ENCODE measurements at regions not wholly inside any gene's neighbourhood (a gene's known extent, or its start where the extent isn't known, plus 50 kb on each side); places are given as distances from the start of the nearest gene placed in this dataset.
A peak's percentile ranks its signal among the peaks of the same experiment; 100 is the strongest.

DNA sequence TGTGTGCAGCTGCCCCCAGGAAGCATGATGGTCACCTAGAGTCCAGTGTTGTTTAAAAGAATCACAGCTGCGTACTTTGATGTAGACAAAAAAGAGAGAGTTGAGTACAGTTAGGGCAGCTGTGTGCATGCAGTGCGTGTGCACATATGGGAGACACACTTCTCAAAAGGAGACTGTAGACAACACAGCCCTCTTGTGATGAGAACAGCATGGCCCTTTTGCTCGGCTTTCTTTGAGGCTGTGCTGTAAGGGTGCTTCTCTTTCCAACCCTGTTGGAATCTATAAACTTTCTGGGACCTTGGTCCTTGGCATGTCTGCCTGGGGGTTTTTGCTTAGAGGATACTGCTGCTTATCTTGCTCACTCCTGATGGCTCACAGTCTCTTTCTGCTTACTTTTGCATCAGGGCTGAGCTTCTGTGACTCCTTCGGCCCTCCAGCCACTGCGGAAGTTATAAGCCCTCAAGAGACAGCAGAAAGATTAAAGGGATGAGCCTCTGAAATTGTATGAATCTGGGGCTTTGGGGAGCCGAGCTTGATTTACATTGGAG lies 102.9 kb downstream of the DYRK2 start:
- Histone ChIP-seq H3K27me3 (no peaks in the 10 kb centered on the region), H3K27ac (replicated peaks in 1 of 4) (no peak overlapping the region), H3K36me3 (no peaks in the 10 kb centered on the region), H3K4me3 (no peak overlapping the region), H3K9me3 (no peaks in the 10 kb centered on the region), H3K4me1 (peaks cover 21 to 35% (median 32%) of the 10 kb centered on the region in 4 donors)
- 51% methylated on average over 6 of the region's 6 CpGs for WGBS
- TF ChIP-seq, protein P1, sequence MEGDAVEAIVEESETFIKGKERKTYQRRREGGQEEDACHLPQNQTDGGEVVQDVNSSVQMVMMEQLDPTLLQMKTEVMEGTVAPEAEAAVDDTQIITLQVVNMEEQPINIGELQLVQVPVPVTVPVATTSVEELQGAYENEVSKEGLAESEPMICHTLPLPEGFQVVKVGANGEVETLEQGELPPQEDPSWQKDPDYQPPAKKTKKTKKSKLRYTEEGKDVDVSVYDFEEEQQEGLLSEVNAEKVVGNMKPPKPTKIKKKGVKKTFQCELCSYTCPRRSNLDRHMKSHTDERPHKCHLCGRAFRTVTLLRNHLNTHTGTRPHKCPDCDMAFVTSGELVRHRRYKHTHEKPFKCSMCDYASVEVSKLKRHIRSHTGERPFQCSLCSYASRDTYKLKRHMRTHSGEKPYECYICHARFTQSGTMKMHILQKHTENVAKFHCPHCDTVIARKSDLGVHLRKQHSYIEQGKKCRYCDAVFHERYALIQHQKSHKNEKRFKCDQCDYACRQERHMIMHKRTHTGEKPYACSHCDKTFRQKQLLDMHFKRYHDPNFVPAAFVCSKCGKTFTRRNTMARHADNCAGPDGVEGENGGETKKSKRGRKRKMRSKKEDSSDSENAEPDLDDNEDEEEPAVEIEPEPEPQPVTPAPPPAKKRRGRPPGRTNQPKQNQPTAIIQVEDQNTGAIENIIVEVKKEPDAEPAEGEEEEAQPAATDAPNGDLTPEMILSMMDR (IDR thresholded peaks at IDR 0.05) = no peak
- TF ChIP-seq EP300 (IDR thresholded peaks at IDR 0.05) (no peak), POLR2AphosphoS5 (IDR thresholded peaks at IDR 0.05) (no peak), POLR2A (IDR thresholded peaks at IDR 0.05; ENCODE audit: low read depth) (no peak)
- peak; percentile 34 for DNase-seq (ENCODE audit: extremely low spot score)
- intact Hi-C loops (cut with DNase I) = no loop called here

GRCh38 chr12:67752226-67752732 lies 103.7 kb downstream of the DYRK2 start:
- no peak overlapping the region for H3K4me3 ChIP-seq
- 91% methylated on average over 4 of the region's 4 CpGs for WGBS
- intact Hi-C loops (cut with DNase I) = no loop called here

GRCh38 chr12:67754933-67755697 lies 106.6 kb downstream of the DYRK2 start:
- H3K27me3 ChIP-seq = no peaks in the 10 kb centered on the region
- WGBS = 72% methylated on average over 9 of the region's 9 CpGs
- intact Hi-C loops (cut with DNase I) = no loop called here
- peak overlapping the region; percentile 2 to 49 (median 22) for H3K27ac ChIP-seq (replicated peaks in 1 of 4)
- no peak for DNase-seq (ENCODE audit: extremely low spot score)
- no peaks in the 10 kb centered on the region for H3K36me3 ChIP-seq
- H3K9me3 ChIP-seq = no peaks in the 10 kb centered on the region
- no peak overlapping the region for H3K4me3 ChIP-seq
- TF ChIP-seq, protein P1 (IDR thresholded peaks at IDR 0.05) = no peak
- no peak for TF ChIP-seq EP300 (IDR thresholded peaks at IDR 0.05)
- TF ChIP-seq POLR2AphosphoS5 (IDR thresholded peaks at IDR 0.05) = no peak
- no peak for TF ChIP-seq POLR2A (IDR thresholded peaks at IDR 0.05; ENCODE audit: low read depth)
- H3K4me1 ChIP-seq = peaks cover 14 to 35% (median 28%) of the 10 kb centered on the region in 4 donors

More at GRCh38 chr12:67752226-67752732, 103.7 kb downstream of the DYRK2 start:
- Histone ChIP-seq H3K4me1 (peaks cover 21 to 35% (median 32%) of the 10 kb centered on the region in 4 donors), H3K27me3 (no peaks in the 10 kb centered on the region), H3K27ac (replicated peaks in 1 of 4) (no peak overlapping the region), H3K9me3 (no peaks in the 10 kb centered on the region), H3K36me3 (no peaks in the 10 kb centered on the region)
- TF ChIP-seq, protein P1 (IDR thresholded peaks at IDR 0.05) = no peak
- TF ChIP-seq POLR2A (IDR thresholded peaks at IDR 0.05; ENCODE audit: low read depth) = no peak
- no peak for DNase-seq (ENCODE audit: extremely low spot score)

DNA sequence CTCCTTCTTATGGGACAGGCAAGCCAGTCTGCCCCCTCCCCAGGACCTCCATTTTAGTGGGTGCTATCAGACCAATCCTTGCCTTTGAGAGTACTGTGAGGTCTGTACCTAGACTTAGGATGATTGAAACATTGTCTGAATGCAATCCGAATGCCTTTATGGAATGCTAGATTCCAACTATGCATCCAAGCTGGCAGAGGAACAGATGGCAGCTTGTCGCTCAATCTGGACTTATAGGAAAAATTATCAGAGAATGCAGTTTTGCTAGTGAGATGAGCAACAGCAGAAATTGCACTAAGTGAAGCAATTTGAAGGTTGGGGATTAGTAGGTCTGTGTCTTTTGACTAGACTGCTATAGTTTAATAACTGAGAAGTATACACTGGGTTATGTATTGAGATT lies 109.1 kb downstream of the DYRK2 start:
- H3K9me3 ChIP-seq = no peaks in the 10 kb centered on the region
- no peak overlapping the region for H3K27ac ChIP-seq (replicated peaks in 1 of 4)
- TF ChIP-seq EP300 (IDR thresholded peaks at IDR 0.05) = no peak
- TF ChIP-seq, protein P1 (IDR thresholded peaks at IDR 0.05) = no peak
- no peak for TF ChIP-seq POLR2AphosphoS5 (IDR thresholded peaks at IDR 0.05)
- no peak for TF ChIP-seq POLR2A (IDR thresholded peaks at IDR 0.05; ENCODE audit: low read depth)
- H3K36me3 ChIP-seq = no peaks in the 10 kb centered on the region
- intact Hi-C loops (cut with DNase I) = no loop called here
- H3K27me3 ChIP-seq = no peaks in the 10 kb centered on the region
- no peak for DNase-seq (ENCODE audit: extremely low spot score)
- H3K4me1 ChIP-seq = peaks cover 14 to 27% (median 21%) of the 10 kb centered on the region in 4 donors
- WGBS = 94% methylated on average over 2 of the region's 2 CpGs
- H3K4me3 ChIP-seq = no peak overlapping the region

All from esophagus muscularis mucosa (tissue), 4 donors.